Middle frontal gyrus (tissue), 1 donor: ENCODE measurements at regions not wholly inside any gene's neighbourhood (a gene's known extent, or its start where the extent isn't known, plus 50 kb on each side); places are given as distances from the start of the nearest gene placed in this dataset.

Experiments
- DNase-seq: peaks from one replicate; pipeline ENCODE4 v3.0.0-alpha.2; 2015; ENCODE audit warnings: low spot score; ENCODE audit errors: extremely low spot score

- DNase-seq: no peak
Measured at GRCh38 chr11:131297441-131297840, 73.0 kb upstream of the NTM start.

- DNase-seq: no peak
Measured at GRCh38 chr11:131299598-131300438, 70.6 kb upstream of the NTM start.

- DNase-seq: no peak
Measured at GRCh38 chr11:131300439-131300717, 70.0 kb upstream of the NTM start.

- no peak for DNase-seq
Measured at GRCh38 chr11:131301306-131301705, 69.1 kb upstream of the NTM start.

GRCh38 chr11:131302836-131303235, 67.6 kb upstream of the NTM start:
- no peak for DNase-seq

GRCh38 chr11:131303611-131304119, 66.8 kb upstream of the NTM start:
- DNase-seq: no peak

- no peak for DNase-seq
Measured at GRCh38 chr11:131305005-131305404, 65.4 kb upstream of the NTM start.

GRCh38 chr11:131307506-131307905, 62.9 kb upstream of the NTM start:
- no peak for DNase-seq

- DNase-seq: no peak
Measured at GRCh38 chr11:131309776-131310175, 60.6 kb upstream of the NTM start.

- DNase-seq: no peak
Measured at GRCh38 chr11:131311776-131312514, 58.5 kb upstream of the NTM start.
